K562 (cell line): ENCODE measurements at regions not wholly inside any gene's neighbourhood (a gene's known extent, or its start where the extent isn't known, plus 50 kb on each side); places are given as distances from the start of the nearest gene placed in this dataset.

Experiments
- ATAC-seq: fragments of 200-7000 bp; cut with Tn5 transposase; 3 replicates; pipeline ENCODE4 v1.9.1; 2020; ENCODE audit warnings: moderate library complexity
- BruUV-seq: library from RNA; stranded (reverse); fragments of 400-500 nt; replicated peaks from 2 replicates; lab custom pipeline; 2021; lab: Mats Ljungman, UMichigan
- CTCF ChIA-PET: fragments of 300-600 bp; formaldehyde crosslinking; extraction: SDS; loops from one replicate; lab custom pipeline; 2021; ENCODE audit warnings: low intra/inter-chr PET ratio; lab: Yijun Ruan, JAX
- POLR2A ChIA-PET: fragments of 300-600, 350-650 bp; sonication (Branson Sonifier 250); formaldehyde crosslinking; extraction: SDS; loops from one replicate; lab custom pipeline; 2021; ENCODE audit warnings: antibody characterized with exemption, inconsistent platforms; lab: Yijun Ruan, JAX
- DNase-seq, 4 experiments: peaks; one replicate each; pipeline versions ENCODE4 v3.0.0 to v3.0.0-alpha.2; 2011 to 2018; ENCODE audit warnings: low spot score in 3 of 4, mixed read lengths in 3 of 4; ENCODE audit errors: extremely low read depth in 1 of 4
- FAIRE-seq: peaks from 2 replicates; lab custom pipeline; 2011; peaks lifted over from hg19 to GRCh38; lab: Jason Lieb, UNC
- H2AFZ ChIP-seq: 2 replicates; pipeline ENCODE4 v1.6.0; 2011; ENCODE audit warnings: low read depth, low read length, control low read depth, inconsistent platforms
- H3K27ac ChIP-seq: fragments of 200-600 bp; 3 replicates; pipeline ENCODE4 v1.8.0; 2011; ENCODE audit warnings: low read depth, mild to moderate bottlenecking, control low read depth, inconsistent platforms, low read length, moderate library complexity, mixed read lengths; ENCODE audit errors: extremely low read depth
- H3K27me3 ChIP-seq, 2 experiments: fragments of 300-600 bp in 1 of 2; 2 replicates in 1 of 2; 3 replicates in 1 of 2; pipeline versions ENCODE4 v1.6.0 to v1.8.0; 2011; ENCODE audit warnings: inconsistent platforms in 2 of 2, low read length in 2 of 2, mild to moderate bottlenecking in 1 of 2, mixed read lengths in 1 of 2, moderate library complexity in 1 of 2; ENCODE audit not compliant: control insufficient read depth in 2 of 2, insufficient read depth in 2 of 2
- H3K36me3 ChIP-seq: fragments of 300-600 bp; 3 replicates; pipeline ENCODE4 v1.8.0; 2011; ENCODE audit warnings: mild to moderate bottlenecking, low read length, inconsistent platforms; ENCODE audit not compliant: control insufficient read depth, insufficient read depth
- H3K4me1 ChIP-seq, 2 experiments: fragments of 200-600 bp in 1 of 2; replicated peaks in 1 of 2; 2 replicates in 1 of 2; 3 replicates in 1 of 2; pipeline versions ENCODE4 v1.5.1 to v1.8.0; 2011; ENCODE audit warnings: inconsistent platforms in 2 of 2, low read length in 2 of 2, mild to moderate bottlenecking in 1 of 2, mixed read lengths in 1 of 2, moderate library complexity in 1 of 2; ENCODE audit not compliant: control insufficient read depth in 2 of 2, insufficient read depth in 2 of 2
- H3K4me2 ChIP-seq: 2 replicates; pipeline ENCODE4 v1.6.1; 2011; ENCODE audit warnings: low read length, control low read depth, inconsistent platforms, mixed read lengths; ENCODE audit not compliant: insufficient read depth
- H3K4me3 ChIP-seq: fragments of 200-600 bp; sonication (generic), shearing (Covaris generic); 2 replicates; pipeline ENCODE4 v1.5.1; 2016; ENCODE audit warnings: control low read depth, inconsistent platforms
- H3K79me2 ChIP-seq: fragments of 200-600 bp; 3 replicates; pipeline ENCODE4 v1.8.0; 2011; ENCODE audit warnings: low read length, inconsistent platforms; ENCODE audit not compliant: control insufficient read depth, insufficient read depth
- H3K9ac ChIP-seq, 2 experiments: 2 replicates each; pipeline versions ENCODE4 v1.6.0 to v1.6.1; 2011; ENCODE audit warnings: low read depth in 2 of 2, low read length in 2 of 2, control low read depth in 1 of 2, inconsistent platforms in 1 of 2, mild to moderate bottlenecking in 1 of 2, mixed read lengths in 1 of 2; ENCODE audit not compliant: insufficient read depth in 1 of 2
- H3K9me1 ChIP-seq: one replicate; pipeline ENCODE4 v1.6.0; 2011; ENCODE audit warnings: inconsistent platforms, mild to moderate bottlenecking, low read length, moderate library complexity; ENCODE audit not compliant: control insufficient read depth, insufficient read depth
- H3K9me3 ChIP-seq: replicated peaks from 2 replicates; pipeline ENCODE4 v1.5.1; 2011; ENCODE audit warnings: low read depth, low read length, inconsistent platforms; ENCODE audit not compliant: control insufficient read depth, insufficient read depth
- H4K20me1 ChIP-seq: replicated peaks from 2 replicates; pipeline ENCODE4 v1.6.1; 2011; ENCODE audit warnings: low read length, inconsistent platforms, mixed read lengths; ENCODE audit not compliant: control insufficient read depth, insufficient read depth
- CAMTA2 ChIP-seq: fragments of 250-450 bp; sonication (Bioruptor Pico); conservative IDR thresholded peaks from 2 replicates; pipeline ENCODE4 v1.5.1; 2022
- DACH1 ChIP-seq: fragments of 450-650 bp; IDR thresholded peaks from 2 replicates; pipeline ENCODE4 v1.6.1; 2018; ENCODE audit not compliant: partially characterized antibody
- ELK3 ChIP-seq: fragments of 450-650 bp; formaldehyde crosslinking; IDR thresholded peaks from 2 replicates; pipeline ENCODE4 v1.4.0; 2020; ENCODE audit warnings: mild to moderate bottlenecking
- FOXA1 ChIP-seq: fragments of 450-650 bp; IDR thresholded peaks from 2 replicates; pipeline ENCODE4 v1.6.1; 2016; ENCODE audit warnings: mild to moderate bottlenecking, borderline replicate concordance
- ID3 ChIP-seq, 2 experiments: fragments of 250-450 bp in 1 of 2; fragments of 450-650 bp in 1 of 2; sonication (Bioruptor Pico) in 1 of 2; IDR thresholded peaks; 2 replicates each; pipeline versions ENCODE4 v1.6.1 to v1.8.0; 2016 to 2021; ENCODE audit warnings: mild to moderate bottlenecking in 2 of 2, moderate library complexity in 2 of 2, missing compliant biosample characterization in 1 of 2, missing genetic modification characterization in 1 of 2
- ILF3 ChIP-seq: fragments of 450-650 bp; IDR thresholded peaks from 2 replicates; pipeline ENCODE4 v1.6.1; 2018; ENCODE audit warnings: antibody characterized with exemption, mild to moderate bottlenecking, moderate library complexity, borderline replicate concordance
- KDM2B ChIP-seq: fragments of 250-450 bp; sonication (Bioruptor Pico); IDR thresholded peaks from 2 replicates; pipeline ENCODE4 v1.8.0; 2021; ENCODE audit warnings: mild to moderate bottlenecking, moderate library complexity
- NEUROD1 ChIP-seq: fragments of 150-350 bp; IDR thresholded peaks from 2 replicates; pipeline ENCODE4 v1.6.1; 2014; ENCODE audit warnings: borderline replicate concordance, low read length, low read depth; ENCODE audit not compliant: partially characterized antibody
- POLR2AphosphoS2 ChIP-seq: IDR thresholded peaks from 2 replicates; pipeline ENCODE4 v1.6.1; 2012; ENCODE audit warnings: low read length, improper control_type of control experiment
- SETDB1 ChIP-seq: IDR thresholded peaks from one replicate; pipeline ENCODE4 v1.6.1; 2012; ENCODE audit warnings: low read length, control low read depth, inconsistent platforms
- TRIM24 ChIP-seq, 2 experiments: fragments of 450-650 bp; IDR thresholded peaks; 2 replicates each; pipeline ENCODE4 v1.6.1; 2016
- TRIM25 ChIP-seq: fragments of 450-650 bp; IDR thresholded peaks from 2 replicates; pipeline ENCODE4 v1.7.0; 2016; ENCODE audit warnings: borderline replicate concordance
- USF1 ChIP-seq: sonication (generic); formaldehyde crosslinking; IDR thresholded peaks from 2 replicates; pipeline ENCODE4 v1.9.0; 2022; ENCODE audit warnings: mild to moderate bottlenecking, missing genetic modification reagents
- ZNF644 ChIP-seq: fragments of 200-800 bp; sonication (Bioruptor generic); IDR thresholded peaks from 2 replicates; pipeline ENCODE4 v1.6.1; 2016; ENCODE audit warnings: low read depth, missing genetic modification characterization, missing compliant biosample characterization
- ZNF75A ChIP-seq: fragments of 450-650 bp; formaldehyde crosslinking; IDR thresholded peaks from 2 replicates; pipeline ENCODE4 v1.4.0; 2020; ENCODE audit warnings: mild to moderate bottlenecking
- WGBS: fragments of 100-300 bp; shearing (Covaris generic); methylation state at CpG from one replicate; pipeline ENCODE4 v1.1.6; 2016; ENCODE audit warnings: low coverage, mixed read lengths; ENCODE audit not compliant: insufficient coverage; ENCODE audit errors: missing lambda C conversion rate; 5-methylcytosine and 5-hydroxymethylcytosine counted together
- in situ Hi-C: fragments of 300-500 bp; cut with MboI; formaldehyde crosslinking; loops from 4 replicates; pipeline ENCODE4 v1.15.0; 2018; ENCODE audit warnings: inconsistent platforms, mixed read lengths
- intact Hi-C: fragments of 100-400 bp; cut with micrococcal nuclease; formaldehyde crosslinking; loops from 2 replicates; pipeline ENCODE4 v1.14.2; 2022

GRCh38 chr2:17235167-17235566 is 283.1 kb downstream of the RAD51AP2 start:
- TF ChIP-seq SETDB1 = no peak
- TF ChIP-seq USF1 (CRISPR knock-in tag) = no peak
- no peak for TF ChIP-seq CAMTA2 (CRISPR knock-in tag)
- no peak for TF ChIP-seq ID3 (CRISPR knock-in tag; IDR thresholded peaks at IDR 0.05)
- TF ChIP-seq ID3 (tag; IDR thresholded peaks at IDR 0.05) = no peak
- TF ChIP-seq TRIM24 (IDR thresholded peaks at IDR 0.05) = no peak
- TF ChIP-seq TRIM25 = no peak
- no peak for TF ChIP-seq ILF3
- TF ChIP-seq DACH1 = no peak
- no peak for TF ChIP-seq FOXA1
- TF ChIP-seq ZNF644 (tag) = no peak
- no peak for TF ChIP-seq KDM2B (CRISPR knock-in tag)
- TF ChIP-seq NEUROD1 = no peak
- no peak for TF ChIP-seq ELK3
- no peak for TF ChIP-seq ZNF75A (CRISPR knock-in tag)
- TF ChIP-seq POLR2AphosphoS2 = no peak
- Histone ChIP-seq H3K4me3 (no peak overlapping the region), H3K36me3 (no peaks in the 10 kb centered on the region), H3K4me1 (no peaks in the 10 kb centered on the region; a peak in 1 of 5 replicates), H3K27ac (no peak overlapping the region), H3K9me3 (no peaks in the 10 kb centered on the region), H3K27me3 (no peaks in the 10 kb centered on the region), H4K20me1 (no peaks in the 10 kb centered on the region), H3K9ac (no peak overlapping the region), H3K79me2 (no peaks in the 10 kb centered on the region), H2AFZ (no peak overlapping the region), H3K9me1 (no peaks in the 10 kb centered on the region), H3K4me2 (no peak overlapping the region)
- ChIA-PET CTCF (no interaction called here), POLR2A (no interaction called here)
- WGBS = 0% methylated on average over 1 of the region's 1 CpG
- FAIRE-seq (no peak), ATAC-seq (no peak), DNase-seq (no peak)
- intact Hi-C loops = no loop called here
- no TSS peak for BruUV-seq
- in situ Hi-C loops = no loop called here
